ENCODE measurements at regions not wholly inside any gene's neighbourhood (a gene's known extent, or its start where the extent isn't known, plus 50 kb on each side); places are given as distances from the start of the nearest gene placed in this dataset.

DNA sequence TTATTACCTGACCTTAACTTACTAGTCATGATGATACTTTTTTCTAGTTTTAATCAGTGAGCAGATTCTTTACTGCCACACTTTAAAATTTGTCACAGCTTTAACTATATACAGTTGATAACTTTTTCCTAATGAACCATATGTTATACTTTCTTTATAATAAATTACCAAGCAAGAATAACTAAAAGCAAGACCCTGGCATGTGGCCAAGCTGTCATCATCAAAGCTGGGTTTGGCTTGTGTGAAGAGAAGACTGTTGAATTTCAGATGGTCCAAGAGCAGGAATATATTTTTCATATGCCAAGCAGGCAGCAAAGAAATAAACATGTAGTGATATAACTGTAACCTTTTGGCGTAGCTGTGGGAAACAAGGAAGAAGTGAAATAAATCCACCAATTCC lies 93.5 kb downstream of the PUS7L start:
- TF ChIP-seq GATA2 (IDR thresholded peaks at IDR 0.05; ENCODE audit: low read depth, low read length) (no peak), GATA3 (IDR thresholded peaks at IDR 0.05; ENCODE audit: low read depth, low read length) (no peak)

DNA sequence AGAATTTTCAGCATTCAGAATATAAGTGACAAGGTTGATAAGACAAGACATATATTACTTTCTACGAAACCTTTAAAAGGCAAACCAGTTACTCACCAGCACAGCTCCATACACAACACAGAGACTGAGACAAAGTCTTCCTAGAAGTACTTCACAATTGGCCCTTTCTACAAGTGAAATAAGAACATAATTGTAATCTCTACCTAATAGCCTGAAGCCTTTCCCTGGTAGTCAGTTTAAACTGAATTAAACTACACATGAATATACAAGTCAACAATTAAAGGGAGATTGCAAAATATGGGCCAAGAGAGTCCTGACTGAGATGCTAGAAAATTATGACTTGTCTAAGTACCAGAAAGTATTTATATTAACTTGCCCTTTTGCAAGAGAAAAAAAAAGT lies 95.9 kb downstream of the PUS7L start:
- no peak for TF ChIP-seq GATA3 (IDR thresholded peaks at IDR 0.05; ENCODE audit: low read depth, low read length)
- no peak for TF ChIP-seq GATA2 (IDR thresholded peaks at IDR 0.05; ENCODE audit: low read depth, low read length)

DNA sequence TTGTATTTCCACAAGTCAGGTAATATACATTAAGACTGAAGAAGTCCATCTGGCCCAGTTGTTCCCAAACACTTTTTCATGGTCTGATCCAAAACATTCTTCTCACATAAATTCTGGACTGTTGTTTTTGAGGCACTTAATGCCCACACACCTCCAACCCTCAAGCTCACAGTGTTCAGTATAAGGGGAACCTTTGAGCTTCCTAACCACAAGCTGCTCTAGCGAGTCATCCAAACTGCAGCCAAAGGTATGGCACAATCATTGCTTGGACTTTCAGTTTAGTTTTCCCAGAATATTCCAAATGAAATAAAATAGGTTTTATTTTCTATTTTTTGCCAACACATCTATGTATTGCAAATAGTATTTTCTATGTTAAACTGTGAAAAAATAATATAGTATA lies 103.0 kb downstream of the PUS7L start:
- TF ChIP-seq GATA2 (IDR thresholded peaks at IDR 0.05; ENCODE audit: low read depth, low read length) (no peak), GATA3 (IDR thresholded peaks at IDR 0.05; ENCODE audit: low read depth, low read length) (no peak)

DNA sequence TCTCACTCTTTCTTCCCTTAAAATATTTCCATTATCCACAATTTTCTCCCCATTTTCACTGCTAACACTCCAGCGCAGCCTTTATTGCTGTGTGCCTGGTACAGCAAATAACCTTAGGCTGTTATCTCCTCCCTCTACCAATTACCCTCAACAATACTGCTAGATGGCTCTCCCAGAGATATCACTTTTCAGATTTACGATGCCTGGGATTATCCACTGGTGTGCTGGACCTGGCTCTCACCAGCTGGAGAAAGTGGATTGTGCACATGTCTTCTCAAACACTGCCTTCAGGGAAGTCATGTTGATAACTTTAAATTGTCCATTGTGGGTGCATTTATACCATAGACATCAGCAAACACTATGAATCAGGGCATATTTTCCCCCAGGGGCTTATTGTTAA lies 101.9 kb upstream of the ADAMTS20 start:
- TF ChIP-seq GATA3 (IDR thresholded peaks at IDR 0.05; ENCODE audit: low read depth, low read length) (no peak; the same call in 1 of the 2 replicates), GATA2 (IDR thresholded peaks at IDR 0.05; ENCODE audit: low read depth, low read length) (peak; percentile 62)

DNA sequence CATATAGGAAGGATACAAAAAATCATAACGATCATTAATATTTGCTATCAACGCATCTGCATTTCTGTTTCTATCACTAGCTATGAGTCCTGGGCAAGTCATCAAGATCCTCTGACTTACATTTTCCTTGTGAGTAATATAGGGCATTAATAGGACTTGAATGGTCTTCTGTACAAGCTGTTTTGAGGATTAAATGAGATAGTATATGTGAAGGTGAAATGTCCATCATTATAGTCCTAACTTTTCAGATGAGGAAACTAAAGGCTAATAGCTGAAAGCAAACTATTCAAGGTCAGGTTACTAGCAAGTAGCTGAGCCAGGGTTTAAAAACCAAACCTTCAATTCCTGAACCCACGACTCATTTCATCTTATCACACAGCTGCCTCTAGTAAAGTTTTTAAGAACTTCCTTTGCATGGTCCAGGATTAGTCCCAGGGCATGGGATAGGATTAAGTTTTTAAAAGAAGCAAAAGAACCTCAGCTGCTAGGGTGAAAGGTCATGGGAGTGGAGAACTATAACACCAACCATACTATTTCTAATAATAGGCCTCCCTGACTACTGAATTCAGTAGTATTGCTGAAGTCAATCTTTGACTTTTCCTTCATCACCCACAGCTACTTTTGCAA lies 101.4 kb upstream of the ADAMTS20 start:
- TF ChIP-seq GATA2 (IDR thresholded peaks at IDR 0.05; ENCODE audit: low read depth, low read length) (no peak), GATA3 (IDR thresholded peaks at IDR 0.05; ENCODE audit: low read depth, low read length) (no peak)

DNA sequence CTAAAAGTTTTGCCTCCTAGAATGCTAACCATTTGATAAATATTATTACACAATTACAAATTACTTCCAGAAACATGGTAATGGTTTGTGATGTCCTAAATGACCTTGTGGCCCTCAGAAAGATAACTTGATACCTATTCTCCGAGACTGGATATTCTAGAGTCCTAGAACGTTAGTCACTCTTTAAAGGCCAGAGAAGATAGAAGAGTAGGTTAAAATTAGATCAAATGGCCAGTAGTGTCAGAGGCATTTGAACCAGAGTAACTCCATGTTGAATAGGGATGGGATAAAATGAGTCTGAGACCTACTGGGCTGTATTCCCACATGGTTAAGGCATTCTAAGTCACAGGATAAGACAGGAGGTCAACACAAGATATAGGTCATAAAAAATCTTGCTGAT lies 96.6 kb upstream of the ADAMTS20 start:
- no peak for TF ChIP-seq GATA2 (IDR thresholded peaks at IDR 0.05; ENCODE audit: low read depth, low read length)

DNA sequence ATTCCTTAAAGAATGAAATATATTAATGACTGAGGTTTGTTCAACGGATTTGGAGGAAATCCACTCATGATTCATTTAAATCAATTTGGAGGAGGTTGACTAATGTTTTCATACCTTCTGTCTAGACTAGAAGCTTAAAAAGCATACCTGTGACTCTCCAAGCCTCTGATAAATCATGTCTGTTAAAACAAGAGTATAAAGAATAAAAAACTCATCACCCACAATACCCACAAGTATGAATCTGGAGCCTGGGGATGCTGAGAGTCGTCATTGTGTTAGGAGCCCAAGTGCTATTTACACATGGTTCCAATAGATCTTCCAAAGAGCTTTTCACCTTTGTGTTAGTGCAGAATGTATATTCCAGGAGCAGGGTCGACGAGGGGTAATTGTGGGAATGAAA lies 86.8 kb upstream of the ADAMTS20 start:
- TF ChIP-seq GATA3 (IDR thresholded peaks at IDR 0.05; ENCODE audit: low read depth, low read length) (no peak), GATA2 (IDR thresholded peaks at IDR 0.05; ENCODE audit: low read depth, low read length) (no peak)

DNA sequence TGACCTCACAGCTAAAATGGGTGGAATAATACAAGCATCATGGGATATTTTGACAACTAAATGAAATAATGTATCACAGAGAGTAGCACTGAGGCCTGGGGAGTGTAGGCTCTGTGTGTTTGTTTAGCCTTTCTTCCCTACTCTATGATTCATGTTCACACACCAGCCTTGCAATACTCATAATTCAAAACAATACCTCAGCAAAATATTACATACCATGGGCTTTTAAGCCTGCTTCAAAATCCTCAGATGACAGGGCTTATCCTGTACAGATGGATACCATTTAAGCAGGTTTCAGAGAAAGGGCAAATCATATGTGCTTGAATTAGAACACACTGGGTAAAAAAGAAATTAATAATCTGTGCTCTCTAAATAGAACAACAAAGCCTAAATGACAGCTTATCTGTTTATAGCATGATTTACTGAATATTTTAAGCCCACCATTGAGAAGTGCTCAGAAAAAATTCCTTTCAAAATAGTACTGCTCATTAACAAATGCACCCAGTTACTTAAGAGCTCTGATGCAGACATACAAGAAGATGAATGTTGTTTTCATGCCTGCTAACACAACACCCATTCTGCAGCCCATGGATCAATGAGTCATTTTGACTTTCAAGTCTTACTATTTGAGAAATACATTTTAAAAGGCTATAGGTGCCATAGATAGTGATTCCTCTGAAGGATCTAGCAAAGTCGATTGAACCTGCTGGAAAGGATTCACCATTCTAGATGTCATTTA lies 84.9 kb upstream of the ADAMTS20 start:
- TF ChIP-seq GATA2 (IDR thresholded peaks at IDR 0.05; ENCODE audit: low read depth, low read length): no peak
- no peak for TF ChIP-seq GATA3 (IDR thresholded peaks at IDR 0.05; ENCODE audit: low read depth, low read length)

DNA sequence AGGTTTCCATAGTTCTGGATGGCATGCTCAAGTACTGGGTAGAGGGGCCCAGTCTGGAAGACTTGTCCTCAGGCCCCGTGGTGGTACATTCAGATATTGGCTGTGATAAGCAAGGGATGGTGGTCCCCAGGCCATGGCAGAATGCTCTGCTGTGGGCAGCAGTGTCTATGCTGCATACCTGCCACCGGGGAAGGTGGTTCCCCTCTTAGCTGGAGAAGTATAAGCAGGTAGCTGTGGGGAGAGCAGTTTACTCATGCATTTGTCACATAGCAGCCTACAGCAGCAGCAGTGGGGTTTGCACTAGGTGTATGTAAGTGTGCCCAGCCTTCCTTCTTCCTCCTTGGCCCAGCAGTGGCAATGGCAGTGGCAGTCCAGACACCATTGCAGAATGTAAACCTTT lies 69.3 kb upstream of the ADAMTS20 start:
- TF ChIP-seq GATA2 (IDR thresholded peaks at IDR 0.05; ENCODE audit: low read depth, low read length) (no peak), GATA3 (IDR thresholded peaks at IDR 0.05; ENCODE audit: low read depth, low read length) (no peak)

DNA sequence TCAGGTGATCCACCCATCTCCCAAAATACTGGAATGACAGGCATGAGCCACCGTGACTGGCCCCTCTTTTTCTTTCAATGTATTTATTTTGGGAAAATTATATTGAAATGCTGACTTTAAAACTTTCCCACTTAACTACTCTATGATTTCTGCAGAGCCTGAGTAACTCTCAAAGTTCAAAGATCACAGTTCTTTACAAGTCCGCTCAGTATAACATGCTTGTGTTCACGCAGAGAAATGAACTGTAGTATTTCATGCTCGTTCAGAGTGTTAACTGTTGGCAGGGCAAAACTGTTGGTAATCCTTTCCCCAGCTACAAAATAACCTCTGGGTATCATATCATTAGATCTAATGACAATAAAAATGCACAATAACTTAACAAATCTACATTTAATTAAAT lies 50.7 kb upstream of the ADAMTS20 start:
- TF ChIP-seq GATA3 (IDR thresholded peaks at IDR 0.05; ENCODE audit: low read depth, low read length): no peak
- no peak for TF ChIP-seq GATA2 (IDR thresholded peaks at IDR 0.05; ENCODE audit: low read depth, low read length)
